ENCODE measurements at regions not wholly inside any gene's neighbourhood (a gene's known extent, or its start where the extent isn't known, plus 50 kb on each side); places are given as distances from the start of the nearest gene placed in this dataset.

DNA sequence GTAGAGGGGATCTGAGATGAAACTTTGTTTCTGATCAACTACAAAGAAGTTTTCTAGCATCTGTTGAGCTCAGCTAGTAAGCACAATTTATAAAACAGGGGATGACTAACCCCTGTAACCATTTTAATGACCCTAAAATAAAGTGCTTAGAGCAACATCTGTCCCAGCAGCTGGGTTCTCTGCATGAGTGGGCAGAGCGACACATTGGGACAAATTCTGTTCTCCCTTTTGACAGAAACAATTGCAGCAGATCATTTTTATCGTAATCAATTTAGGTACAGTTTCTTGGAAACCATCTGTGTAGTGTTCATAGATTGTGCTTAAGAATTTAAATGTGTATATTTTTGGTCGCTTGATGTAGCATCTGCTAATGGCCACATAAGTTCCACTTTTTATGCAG, 678.0 kb downstream of the RNF144A start:
- Histone ChIP-seq H2AFZ (ENCODE audit: low read depth, low read length, poor library complexity, severe bottlenecking) (no peak overlapping the region), H3K9ac (ENCODE audit: low read length) (no peak overlapping the region), H3K27me3 (ENCODE audit: insufficient read depth, low read length) (peaks cover 10% of the 10 kb centered on the region), H3K27ac (ENCODE audit: low read depth, low read length) (no peak overlapping the region), H3K4me3 (replicated peaks in 1 of 2; ENCODE audit: low read depth in 1 of 2, low read length in 2 of 2) (no peak overlapping the region), H3K36me3 (ENCODE audit: control insufficient read depth in 1 of 2, insufficient read depth in 2 of 2, low read length in 2 of 2) (no peaks in the 10 kb centered on the region), H3K4me1 (ENCODE audit: control insufficient read depth in 1 of 2, insufficient read depth in 2 of 2, low read length in 2 of 2) (no peaks in the 10 kb centered on the region), H4K20me1 (ENCODE audit: insufficient read depth) (no peaks in the 10 kb centered on the region), H3K9me2 (ENCODE audit: insufficient read depth) (no peaks in the 10 kb centered on the region), H3K4me2 (ENCODE audit: low read length) (no peak overlapping the region), H3K9me3 (ENCODE audit: control insufficient read depth in 1 of 2, insufficient read depth in 1 of 2, low read depth in 1 of 2, low read length in 2 of 2) (no peaks in the 10 kb centered on the region), H3K79me2 (ENCODE audit: insufficient read depth, low read length) (no peaks in the 10 kb centered on the region)
- ChIA-PET RAD21 (ENCODE audit: low non-redundant PET in 1 of 2, low total read pairs in 2 of 2, uncharacterized antibody in 2 of 2, unreplicated experiment in 2 of 2) (no interaction called here), CTCF (no interaction called here), POLR2A (no interaction called here)
- no TSS peak for BruUV-seq (replicated peaks)
- TF ChIP-seq, protein P1, sequence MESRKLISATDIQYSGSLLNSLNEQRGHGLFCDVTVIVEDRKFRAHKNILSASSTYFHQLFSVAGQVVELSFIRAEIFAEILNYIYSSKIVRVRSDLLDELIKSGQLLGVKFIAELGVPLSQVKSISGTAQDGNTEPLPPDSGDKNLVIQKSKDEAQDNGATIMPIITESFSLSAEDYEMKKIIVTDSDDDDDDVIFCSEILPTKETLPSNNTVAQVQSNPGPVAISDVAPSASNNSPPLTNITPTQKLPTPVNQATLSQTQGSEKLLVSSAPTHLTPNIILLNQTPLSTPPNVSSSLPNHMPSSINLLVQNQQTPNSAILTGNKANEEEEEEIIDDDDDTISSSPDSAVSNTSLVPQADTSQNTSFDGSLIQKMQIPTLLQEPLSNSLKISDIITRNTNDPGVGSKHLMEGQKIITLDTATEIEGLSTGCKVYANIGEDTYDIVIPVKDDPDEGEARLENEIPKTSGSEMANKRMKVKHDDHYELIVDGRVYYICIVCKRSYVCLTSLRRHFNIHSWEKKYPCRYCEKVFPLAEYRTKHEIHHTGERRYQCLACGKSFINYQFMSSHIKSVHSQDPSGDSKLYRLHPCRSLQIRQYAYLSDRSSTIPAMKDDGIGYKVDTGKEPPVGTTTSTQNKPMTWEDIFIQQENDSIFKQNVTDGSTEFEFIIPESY (IDR thresholded peaks at IDR 0.05; ENCODE audit: extremely low read depth, insufficient replicate concordance, low read length) = no peak
- no peak for TF ChIP-seq ELF1 (IDR thresholded peaks at IDR 0.05; ENCODE audit: borderline replicate concordance, low read depth)
- no peak for TF ChIP-seq CBX3 (IDR thresholded peaks at IDR 0.05; ENCODE audit: low read depth)
- TF ChIP-seq POLR2A (IDR thresholded peaks at IDR 0.05; ENCODE audit: borderline replicate concordance, extremely low read depth, insufficient read depth, insufficient read length) = no peak
- TF ChIP-seq, protein P2, sequence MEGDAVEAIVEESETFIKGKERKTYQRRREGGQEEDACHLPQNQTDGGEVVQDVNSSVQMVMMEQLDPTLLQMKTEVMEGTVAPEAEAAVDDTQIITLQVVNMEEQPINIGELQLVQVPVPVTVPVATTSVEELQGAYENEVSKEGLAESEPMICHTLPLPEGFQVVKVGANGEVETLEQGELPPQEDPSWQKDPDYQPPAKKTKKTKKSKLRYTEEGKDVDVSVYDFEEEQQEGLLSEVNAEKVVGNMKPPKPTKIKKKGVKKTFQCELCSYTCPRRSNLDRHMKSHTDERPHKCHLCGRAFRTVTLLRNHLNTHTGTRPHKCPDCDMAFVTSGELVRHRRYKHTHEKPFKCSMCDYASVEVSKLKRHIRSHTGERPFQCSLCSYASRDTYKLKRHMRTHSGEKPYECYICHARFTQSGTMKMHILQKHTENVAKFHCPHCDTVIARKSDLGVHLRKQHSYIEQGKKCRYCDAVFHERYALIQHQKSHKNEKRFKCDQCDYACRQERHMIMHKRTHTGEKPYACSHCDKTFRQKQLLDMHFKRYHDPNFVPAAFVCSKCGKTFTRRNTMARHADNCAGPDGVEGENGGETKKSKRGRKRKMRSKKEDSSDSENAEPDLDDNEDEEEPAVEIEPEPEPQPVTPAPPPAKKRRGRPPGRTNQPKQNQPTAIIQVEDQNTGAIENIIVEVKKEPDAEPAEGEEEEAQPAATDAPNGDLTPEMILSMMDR (IDR thresholded peaks at IDR 0.05 in 2 of 3, conservative IDR thresholded peaks at IDR 0.05 in 1 of 3; ENCODE audit: borderline replicate concordance in 1 of 3, insufficient read depth in 1 of 3, low read depth in 2 of 3, low read length in 2 of 3) = no peak
- no peak for TF ChIP-seq EZH2phosphoT487 (IDR thresholded peaks at IDR 0.05; ENCODE audit: borderline replicate concordance)
- TF ChIP-seq SRF (IDR thresholded peaks at IDR 0.05; ENCODE audit: low read depth) = no peak
- TF ChIP-seq, protein P3, sequence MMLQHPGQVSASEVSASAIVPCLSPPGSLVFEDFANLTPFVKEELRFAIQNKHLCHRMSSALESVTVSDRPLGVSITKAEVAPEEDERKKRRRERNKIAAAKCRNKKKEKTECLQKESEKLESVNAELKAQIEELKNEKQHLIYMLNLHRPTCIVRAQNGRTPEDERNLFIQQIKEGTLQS (IDR thresholded peaks at IDR 0.05) = no peak
- TF ChIP-seq EGR1 (IDR thresholded peaks at IDR 0.05; ENCODE audit: low read depth) = no peak
- no peak for TF ChIP-seq YY1 (IDR thresholded peaks at IDR 0.05; ENCODE audit: extremely low read depth, insufficient replicate concordance, low read depth, low read length)
- no peak for TF ChIP-seq ZFX (IDR thresholded peaks at IDR 0.05)
- no peak for TF ChIP-seq SP1 (IDR thresholded peaks at IDR 0.05; ENCODE audit: low read depth)
- TF ChIP-seq, protein P4, sequence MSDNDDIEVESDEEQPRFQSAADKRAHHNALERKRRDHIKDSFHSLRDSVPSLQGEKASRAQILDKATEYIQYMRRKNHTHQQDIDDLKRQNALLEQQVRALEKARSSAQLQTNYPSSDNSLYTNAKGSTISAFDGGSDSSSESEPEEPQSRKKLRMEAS (IDR thresholded peaks at IDR 0.05) = no peak
- TF ChIP-seq TCF7L2 (IDR thresholded peaks at IDR 0.05; ENCODE audit: borderline replicate concordance, extremely low read depth, insufficient read depth, insufficient read length) = no peak
- no peak for TF ChIP-seq FOSL1 (IDR thresholded peaks at IDR 0.05; ENCODE audit: low read depth)
- TF ChIP-seq RAD21 (IDR thresholded peaks at IDR 0.05; ENCODE audit: low read depth) = no peak
- no peak for TF ChIP-seq ZNF274 (IDR thresholded peaks at IDR 0.05; ENCODE audit: low read depth, low read length)
- TF ChIP-seq POLR2AphosphoS5 (IDR thresholded peaks at IDR 0.05; ENCODE audit: low read depth, low read length) = no peak
- no peak for TF ChIP-seq EZH2 (IDR thresholded peaks at IDR 0.05)
- TF ChIP-seq JUND (IDR thresholded peaks at IDR 0.05) = no peak
- intact Hi-C loops (cut with micrococcal nuclease) = no loop called here
- DNase-seq (ENCODE audit: low read depth, low spot score) (no peak), ATAC-seq (no peak)
